Dedifferentiated amniotic fluid mesenchymal stem cell (primary cell): ENCODE measurements at regions not wholly inside any gene's neighbourhood (a gene's known extent, or its start where the extent isn't known, plus 50 kb on each side); places are given as distances from the start of the nearest gene placed in this dataset.

Experiments
- DNase-seq: peaks from one replicate; pipeline ENCODE4 v3.0.0-alpha.2; 2016; ENCODE audit errors: extremely low spot score

DNA sequence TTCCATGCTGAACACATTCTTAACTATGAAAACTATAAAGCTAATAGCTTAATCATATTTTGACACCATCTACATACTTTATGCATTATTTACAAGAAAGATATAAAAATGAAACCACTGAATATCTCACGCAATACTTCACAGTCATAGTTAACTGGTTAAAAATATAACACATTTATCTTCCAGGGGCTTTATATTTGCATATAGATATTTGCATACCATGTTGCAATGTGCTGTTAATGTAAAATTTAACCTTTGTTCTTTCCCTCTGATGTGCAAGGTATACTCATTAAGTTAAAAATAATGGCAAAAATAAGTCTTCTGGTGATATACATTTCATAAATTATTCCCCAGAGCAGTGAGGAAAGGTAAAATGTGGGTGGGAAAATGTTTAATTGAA is 76.9 kb upstream of the MGMT start:
- DNase-seq, result no peak

DNA sequence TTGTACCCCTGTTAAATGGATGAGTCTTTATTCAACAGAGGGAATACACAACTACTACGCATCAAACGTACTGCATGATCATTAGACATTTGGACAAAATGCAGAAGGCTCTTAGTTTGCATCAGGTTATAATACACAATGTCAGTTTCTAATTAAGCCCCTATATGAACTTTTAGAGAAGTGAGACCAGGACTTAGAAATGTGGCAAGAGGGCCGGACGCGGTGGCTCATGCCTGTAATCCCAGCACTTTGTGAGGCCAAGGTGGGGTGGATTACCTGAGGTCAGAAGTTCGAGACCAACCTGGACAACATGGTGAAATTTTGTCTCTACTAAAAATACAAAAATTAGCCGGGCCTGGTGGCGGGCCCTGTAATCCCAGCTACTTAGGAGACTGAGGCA is 76.3 kb upstream of the MGMT start:
- DNase-seq, result no peak

DNA sequence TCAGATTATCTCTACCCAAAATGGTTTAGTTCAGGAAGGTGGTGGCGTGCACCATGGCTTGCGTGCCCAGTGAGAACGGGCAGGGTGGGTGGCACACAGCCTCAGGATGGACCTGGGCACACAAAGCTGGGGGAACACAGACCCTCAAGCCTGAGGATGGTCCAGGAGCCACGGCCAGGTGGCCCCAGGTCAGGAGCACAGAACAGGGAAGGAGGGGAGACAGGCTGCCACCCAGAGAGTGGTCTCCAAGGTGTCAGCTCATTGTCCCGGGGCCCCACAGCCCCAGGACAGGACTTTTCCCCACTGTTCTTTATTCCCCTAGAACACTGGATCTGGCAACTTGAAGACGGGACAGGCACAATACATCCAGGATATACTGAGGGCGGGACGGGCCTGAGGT is 75.6 kb upstream of the MGMT start:
- DNase-seq, result no peak

DNA sequence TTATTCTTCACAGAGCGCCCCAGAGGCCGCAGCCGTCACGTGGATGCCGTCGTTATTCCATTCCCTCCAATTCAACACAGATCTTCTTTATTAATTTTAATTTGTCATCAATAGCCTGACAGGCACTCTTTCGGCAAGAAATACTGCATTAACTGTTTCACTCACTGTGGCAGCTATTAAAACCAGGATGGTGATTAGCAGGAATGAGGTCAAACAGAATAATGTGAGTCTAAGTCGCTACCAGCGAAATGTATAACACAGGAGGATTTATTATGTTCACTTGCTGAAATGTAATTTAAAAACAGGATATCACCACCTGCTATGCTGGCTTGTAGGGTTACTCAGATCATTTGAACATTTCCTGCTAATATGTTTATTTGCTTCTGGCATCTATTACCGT is 74.2 kb upstream of the MGMT start:
- no peak for DNase-seq

DNA sequence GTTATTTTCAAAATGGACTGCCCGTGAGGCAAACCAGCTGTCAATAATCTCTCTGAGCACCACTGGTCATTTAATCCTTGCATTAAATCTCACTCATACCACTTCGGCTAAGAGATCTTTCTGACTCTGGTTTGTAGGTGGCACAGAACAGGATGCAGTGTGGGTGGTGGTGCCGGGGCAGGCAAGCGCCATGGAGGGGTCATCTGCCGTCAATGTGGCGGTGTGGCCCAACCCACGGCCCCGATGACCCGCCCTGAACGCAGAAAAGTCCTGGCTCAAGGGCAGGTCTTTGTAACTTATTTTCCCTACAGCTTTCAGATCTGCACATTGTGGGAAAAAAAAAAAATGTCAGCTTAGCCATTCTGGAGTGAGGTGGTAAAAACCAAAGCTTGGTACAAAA is 73.2 kb upstream of the MGMT start:
- no peak for DNase-seq

DNA sequence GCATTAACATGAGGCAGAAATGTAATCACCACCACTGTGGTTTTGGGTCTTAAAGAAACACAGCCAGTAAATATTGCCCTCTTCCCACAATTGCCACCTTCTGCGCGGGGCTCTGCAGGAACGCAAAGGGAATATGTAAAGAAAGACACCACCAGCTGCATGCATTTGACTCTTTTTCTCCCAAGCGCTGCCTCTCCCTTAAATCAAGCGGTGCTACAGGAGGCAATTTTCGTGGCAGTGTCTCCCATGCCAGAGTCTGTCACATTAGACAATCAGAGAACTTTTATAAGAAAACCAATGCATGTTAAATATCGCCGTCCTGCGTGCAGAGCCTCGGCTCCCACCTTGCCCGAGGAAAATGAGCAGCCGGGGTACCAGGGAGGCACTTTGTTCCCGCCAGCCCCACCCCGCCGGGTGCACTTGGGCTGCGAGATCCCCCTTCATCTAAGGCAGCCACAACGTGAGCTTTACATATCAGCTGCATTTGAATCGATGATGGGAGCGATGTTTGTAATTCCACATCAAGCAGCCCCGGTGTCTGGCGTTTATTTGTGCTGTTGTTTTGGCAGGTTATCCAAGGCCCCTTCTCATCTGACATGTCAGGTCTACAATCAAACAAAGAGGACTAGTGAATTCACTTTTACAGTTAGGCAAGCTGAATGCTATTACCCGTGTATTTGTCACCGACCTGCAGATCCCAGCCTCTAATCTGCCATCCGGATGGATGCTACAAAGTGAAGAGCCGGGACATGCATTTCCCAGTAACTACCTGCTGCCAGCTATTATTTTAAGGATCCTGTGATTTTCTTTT is 72.3 kb upstream of the MGMT start:
- DNase-seq, result no peak

DNA sequence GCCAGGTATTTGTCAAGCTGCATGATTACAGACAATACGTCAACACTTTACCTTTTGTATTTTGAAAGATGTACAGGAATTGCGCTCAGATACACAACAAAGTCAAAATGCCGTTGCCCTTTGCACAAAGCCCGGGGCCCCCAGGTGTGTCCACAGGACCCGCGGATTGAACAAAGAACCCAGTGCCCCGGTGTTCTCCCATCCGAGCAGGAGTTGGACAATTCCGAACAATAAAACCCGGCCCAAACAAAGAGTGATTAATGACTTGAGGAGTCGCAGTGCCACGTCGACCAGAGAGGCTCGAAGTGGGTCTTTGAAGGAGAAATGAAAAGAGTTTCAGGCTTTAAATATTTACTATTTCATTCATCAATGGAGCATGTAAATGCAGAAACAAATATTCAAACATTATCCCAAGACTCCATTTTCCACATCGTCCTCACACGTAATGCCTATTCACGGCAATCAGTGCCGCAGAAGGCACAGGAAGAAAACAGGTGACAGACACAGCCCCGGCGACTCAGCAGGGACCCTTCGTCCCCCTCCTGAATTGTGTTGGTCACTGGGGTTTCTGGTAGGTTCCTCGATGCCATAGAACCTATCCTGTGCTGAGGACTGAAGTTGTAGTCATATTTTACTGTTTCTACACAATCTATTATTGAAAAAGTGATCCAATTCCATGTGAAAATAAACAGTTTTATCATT is 70.9 kb upstream of the MGMT start:
- DNase-seq, result no peak

DNA sequence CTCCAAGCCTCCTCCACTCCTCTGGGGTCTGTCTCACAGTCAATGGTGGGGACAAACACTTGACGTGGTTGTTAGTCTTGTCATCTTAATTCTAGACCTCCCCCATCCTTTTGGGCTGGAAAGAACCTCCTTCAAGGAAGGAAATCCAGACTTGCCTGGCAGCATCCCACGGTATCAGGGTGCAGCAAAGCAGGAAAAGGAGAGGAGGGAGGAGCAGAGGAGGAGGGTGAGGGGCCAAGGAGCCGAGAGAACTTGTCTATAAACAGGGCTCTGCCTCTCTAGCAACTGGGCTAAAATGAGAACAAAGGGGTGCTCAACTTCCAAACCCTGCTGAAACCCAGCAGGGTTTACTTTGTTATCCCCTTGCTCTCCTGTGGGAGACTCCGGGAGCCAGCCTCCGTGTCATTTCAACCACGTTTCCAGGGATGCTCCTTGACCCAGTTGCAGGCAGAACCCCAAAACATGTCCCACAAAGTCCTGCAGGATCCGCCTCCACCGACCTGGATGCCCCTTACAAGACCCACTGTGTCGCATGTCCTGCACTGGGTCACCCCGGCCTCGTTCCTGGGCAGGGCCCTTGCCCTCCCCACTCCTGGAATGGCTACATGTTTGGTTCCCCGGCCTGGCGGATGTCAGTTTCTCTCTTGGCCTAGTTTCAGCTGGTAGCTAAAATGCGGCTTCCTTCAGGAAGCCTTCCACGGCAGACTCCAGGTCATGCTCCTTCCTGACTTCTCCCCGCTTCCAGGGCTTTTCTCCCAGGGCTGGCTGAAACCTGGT is 69.7 kb upstream of the MGMT start:
- no peak for DNase-seq

DNA sequence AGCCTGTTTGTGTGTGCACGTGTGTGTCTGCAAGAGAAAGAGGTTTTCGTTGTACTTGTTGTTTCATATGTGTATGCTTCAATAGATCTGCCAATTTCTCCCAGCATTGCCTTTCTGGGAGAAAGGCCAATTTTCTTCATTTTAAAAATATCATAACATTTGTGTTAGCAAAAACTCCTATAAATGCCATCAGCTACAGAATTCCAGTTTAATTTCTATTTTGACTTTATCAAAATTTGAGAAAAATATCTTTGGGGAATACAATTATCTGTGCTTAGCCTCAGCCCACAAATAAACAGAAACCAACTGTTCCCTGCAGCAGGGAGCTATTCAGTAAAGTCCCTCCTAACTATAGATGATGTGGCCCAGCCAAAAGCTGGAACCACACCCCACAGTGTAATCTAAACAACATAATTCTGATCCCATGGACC is 68.3 kb upstream of the MGMT start:
- DNase-seq, result no peak

DNA sequence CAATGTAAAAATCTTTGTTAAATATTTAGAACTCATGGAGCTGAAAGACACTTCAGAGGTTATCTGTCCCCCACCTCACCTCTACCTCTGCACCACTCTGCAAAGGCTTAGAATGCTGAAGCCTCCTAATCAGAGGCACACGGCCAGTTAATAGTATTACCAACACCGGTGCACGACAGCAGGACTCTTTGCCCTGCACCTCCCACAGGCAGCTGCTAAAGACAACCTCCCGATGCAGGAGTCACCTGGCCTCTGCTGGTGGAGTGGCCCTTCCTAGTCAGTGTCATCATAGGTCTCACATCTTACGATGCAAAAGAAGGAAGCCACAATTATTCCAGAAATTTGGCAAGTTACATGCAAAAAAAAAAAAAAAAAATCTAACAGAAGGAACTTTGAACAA is 66.6 kb upstream of the MGMT start:
- DNase-seq, result no peak

DNA sequence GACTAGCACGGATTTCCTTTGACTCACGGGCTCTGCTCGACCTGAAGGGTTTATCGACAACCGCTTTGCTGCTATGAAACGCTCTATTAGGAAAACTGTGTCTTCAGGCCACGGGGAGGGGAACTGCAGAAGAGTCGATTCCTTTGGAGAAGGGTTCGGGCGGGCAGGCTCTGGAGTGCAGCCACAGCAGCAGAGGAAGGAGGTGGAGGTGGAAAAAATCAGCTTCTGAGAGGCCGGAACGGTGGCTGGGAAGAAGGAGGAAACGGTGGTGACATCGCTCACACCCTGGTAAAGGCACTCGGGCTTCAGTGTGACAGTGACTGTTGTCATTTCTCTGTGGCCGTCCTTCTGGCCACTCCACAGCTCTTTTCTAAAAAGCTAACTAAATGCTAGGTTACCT is 64.6 kb upstream of the MGMT start:
- no peak for DNase-seq

DNA sequence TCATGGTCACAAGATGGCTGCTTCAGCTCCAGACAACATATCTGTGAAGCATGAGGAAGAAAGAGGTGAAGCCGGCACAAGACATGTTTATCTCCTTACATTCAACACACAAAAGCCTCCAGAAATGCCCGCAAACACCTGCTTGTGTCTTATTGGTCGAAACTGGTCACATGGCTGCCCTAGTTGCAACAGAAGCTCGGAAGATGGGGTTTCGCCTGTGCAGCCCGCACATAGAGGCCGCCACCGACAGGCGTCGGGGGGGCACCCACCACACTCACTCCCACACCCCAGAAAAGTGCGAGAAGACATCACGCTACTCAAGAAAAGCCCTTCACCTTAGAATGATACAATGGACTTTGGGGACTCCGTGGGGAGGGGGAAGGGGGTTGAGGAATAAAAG is 63.0 kb upstream of the MGMT start:
- no peak for DNase-seq

DNA sequence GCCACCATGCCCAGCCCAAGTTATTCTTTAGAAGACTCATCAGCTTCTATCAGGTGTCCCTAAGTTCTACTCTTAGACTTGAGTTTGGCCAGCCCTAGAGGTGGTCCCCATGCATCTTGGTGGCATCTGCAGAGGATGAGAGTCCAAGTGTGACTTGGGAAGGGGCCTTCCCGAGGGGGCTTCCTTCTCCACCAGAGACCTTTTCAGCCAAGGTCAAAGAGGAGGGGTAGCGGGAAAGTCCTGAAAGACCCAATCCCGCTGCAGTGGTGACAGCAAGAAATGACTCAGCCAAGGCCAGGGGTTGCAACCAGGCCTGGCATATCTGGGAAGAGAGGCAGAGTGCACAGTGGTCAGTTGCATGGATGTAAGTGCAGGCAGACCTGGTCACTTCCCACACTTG is 61.7 kb upstream of the MGMT start:
- no peak for DNase-seq

DNA sequence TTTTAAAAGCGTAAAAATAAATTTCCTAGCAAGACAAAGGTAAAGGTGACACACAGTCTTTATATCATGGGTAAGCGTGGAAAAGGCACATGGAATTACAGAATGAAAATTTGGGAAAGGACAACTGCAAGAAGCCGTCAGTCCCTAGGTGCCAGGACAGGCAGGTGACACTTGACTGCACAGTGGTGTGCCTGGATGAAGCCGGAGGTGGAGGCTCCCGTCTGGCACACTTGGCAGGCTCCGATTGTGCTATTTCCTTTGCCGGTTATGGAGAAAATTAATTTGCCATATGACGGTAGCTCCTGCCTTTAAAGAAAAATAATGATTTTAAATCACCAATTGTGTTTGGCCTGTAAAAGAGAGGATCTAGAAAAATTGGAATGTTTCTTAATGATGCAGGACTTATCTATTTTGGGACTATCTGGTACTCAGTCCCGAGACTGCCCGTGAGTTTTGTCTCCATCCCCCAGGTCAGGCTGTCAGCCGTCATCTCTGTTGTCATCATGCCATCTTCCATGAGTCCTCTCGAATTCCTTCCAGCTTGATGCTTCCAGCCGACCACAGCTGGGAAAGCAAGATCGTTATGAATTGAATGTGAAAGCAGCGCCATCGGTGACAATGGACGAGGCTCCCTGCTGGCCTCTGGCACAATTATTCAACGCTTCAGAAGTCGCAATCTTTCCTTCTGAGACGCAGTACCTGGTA is 56.2 kb upstream of the MGMT start:
- no peak for DNase-seq

DNA sequence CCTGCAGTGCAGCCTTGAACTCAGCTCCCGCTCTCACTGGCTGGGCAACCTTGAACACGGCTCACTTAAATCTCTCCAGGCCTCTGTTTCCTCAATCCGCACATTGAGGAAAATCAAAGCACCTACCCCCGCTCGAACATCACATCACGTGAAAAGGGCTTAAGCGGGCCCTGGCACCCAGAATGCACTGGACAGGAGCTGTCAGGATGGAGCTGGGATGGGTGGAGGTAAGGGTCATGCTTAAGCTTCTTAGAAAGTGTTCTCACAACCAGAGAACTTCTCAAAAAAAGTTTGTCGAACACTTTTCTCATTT is 55.7 kb upstream of the MGMT start:
- no peak for DNase-seq

DNA sequence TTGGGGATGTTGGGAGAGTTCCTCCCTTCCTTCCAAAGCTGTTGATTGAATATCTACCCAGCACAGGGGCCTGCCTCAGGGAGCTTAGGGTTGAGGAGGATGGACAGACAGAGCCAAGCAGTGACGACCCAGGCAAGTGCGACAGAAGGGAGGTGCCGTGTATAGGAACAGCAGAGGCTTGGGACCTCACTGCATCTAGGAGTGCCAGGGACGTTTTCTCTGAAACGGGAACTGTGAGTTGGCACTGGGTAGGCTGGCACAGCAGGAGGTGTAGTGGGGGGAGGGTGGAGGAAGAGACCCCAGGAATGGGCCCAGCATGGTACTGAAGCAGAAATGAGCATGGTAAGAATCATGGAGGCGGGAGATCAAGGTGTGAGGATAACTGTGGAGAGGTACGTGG is 55.3 kb upstream of the MGMT start:
- DNase-seq, result no peak

DNA sequence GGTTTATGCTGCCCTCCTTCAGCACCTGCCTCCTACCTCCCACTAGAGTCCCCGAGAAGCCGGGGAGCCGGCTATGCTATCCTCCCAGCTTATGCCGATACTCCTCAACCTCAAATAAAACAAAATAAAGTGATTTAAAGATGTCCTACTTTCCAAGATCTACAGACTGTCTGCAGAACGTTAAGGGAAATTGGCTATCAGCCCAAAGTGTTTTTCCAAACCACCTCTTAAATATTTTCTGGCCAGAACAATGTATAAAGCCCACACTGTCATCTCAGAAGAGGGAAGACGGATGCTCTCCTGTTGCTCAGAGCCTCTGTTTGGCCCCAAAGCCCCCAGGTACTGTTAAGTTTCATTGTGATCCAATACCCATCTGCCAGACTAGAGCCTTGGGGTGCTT is 54.0 kb upstream of the MGMT start:
- no peak for DNase-seq

DNA sequence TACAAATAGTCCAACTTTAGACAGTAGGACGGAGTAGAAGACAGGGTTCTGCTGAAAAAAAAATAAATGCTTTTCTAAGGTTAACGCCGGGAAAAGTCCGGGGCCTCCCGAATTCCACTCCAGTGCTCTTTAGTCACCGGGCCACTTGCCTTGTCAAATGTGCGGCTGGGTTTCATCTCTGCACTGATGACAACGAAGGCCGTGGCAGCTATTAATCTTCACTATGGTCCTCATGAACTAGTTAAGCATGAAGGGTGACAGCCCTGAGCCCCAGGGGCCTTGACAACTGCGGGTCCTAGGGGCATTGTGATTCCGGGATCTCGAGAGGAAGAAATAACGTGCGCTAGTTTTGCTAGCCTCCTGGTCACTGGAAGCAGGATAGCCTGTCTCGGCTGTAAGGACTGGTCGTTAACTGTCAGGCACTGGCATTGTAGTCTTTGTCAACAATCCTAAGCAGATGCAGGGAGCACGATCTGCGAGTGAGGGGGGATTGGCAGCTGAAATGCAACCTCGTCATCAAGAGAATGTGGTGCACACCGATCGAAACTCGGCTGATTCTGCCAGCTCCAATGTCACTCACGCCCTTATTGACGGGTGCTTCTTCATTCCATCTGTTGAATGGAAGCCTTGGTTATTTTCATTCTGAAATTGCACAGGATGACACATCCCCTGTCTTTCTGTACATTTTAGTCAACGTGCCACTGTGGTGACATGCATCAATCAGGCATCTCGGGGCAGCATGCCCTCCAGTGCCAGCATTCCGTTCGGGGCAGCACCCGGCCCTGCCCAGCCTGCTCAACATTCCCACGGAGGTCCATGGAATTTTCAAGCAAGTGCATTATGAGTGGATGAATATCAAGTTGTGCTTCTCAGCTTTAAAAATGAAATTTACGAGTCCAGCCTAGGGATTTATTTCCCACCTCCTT is 51.6 kb upstream of the MGMT start:
- no peak for DNase-seq

DNA sequence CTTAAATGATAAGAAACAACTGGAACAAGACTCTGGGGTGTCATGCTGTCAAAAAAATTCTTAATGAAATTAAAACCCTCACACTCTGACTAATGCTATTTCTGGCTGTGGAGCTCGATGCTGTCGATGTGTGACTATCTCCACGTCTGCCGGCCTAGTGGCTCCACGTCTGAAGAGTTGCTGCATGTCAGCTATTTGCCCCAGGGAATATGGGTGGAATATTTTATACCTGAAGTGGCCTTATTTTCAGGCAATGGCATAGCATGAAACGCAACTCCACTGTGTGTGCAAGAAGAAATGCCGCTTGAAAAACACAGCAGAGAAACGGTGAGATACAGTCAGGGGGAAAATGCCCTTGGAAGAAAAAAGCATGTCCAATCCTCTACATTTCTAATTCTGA is 50.9 kb upstream of the MGMT start:
- DNase-seq, result no peak

DNA sequence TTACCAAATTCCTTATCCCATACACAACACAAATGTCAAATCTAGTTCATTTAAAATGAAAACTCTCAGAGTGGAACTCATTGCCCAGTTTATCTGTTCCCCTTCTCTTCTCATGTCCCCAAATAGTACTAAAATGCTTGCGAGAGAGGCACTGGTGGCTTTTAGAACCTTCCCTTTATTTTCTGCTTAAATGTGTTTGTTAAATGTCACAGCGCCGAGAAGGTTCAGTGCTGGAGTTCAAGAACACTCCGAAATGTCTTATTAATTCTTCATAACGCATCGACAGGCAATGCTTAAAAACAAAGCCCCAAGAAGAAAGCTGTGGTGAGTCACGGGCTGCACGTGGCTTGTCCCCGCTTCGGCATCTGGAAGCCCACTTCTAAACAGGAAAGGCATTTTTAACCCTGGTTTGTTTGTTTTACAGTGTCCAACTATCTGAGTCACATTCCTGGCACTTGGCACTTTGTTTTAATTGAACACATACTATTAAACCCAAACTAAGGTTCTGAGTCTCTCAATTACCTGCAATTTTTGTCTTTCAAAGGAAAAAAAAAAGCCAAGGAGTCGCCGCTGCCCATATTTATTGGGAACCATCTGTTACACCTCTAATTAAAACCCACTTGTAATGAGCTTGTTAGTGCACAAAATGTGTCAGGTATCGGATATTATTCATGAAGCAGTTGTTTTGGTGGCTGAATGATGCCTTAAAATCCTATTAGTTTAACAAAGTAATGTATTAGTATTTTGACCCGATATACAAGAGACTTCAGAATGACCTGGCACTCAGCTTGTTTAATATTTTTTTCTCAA is 49.9 kb upstream of the MGMT start:
- no peak for DNase-seq
